SK-N-MC (cell line): ENCODE measurements at regions not wholly inside any gene's neighbourhood (a gene's known extent, or its start where the extent isn't known, plus 50 kb on each side); places are given as distances from the start of the nearest gene placed in this dataset.

Source experiments
- EZH2 ChIP-seq: fragments of 200-600 bp; sonication (generic); IDR thresholded peaks from one replicate; pipeline ENCODE4 v1.6.1; 2017; ENCODE audit warnings: antibody characterized with exemption
- FOXP2 ChIP-seq: optimal IDR thresholded peaks from 2 replicates; pipeline ENCODE3; 2011; ENCODE audit warnings: mild to moderate bottlenecking, moderate library complexity; ENCODE audit not compliant: insufficient read depth; ENCODE audit errors: extremely low read length, control extremely low read depth
- POLR2AphosphoS5 ChIP-seq: IDR thresholded peaks from 2 replicates; pipeline ENCODE4 v1.6.1; 2012; ENCODE audit warnings: mild to moderate bottlenecking, low read depth, low read length, borderline replicate concordance

DNA sequence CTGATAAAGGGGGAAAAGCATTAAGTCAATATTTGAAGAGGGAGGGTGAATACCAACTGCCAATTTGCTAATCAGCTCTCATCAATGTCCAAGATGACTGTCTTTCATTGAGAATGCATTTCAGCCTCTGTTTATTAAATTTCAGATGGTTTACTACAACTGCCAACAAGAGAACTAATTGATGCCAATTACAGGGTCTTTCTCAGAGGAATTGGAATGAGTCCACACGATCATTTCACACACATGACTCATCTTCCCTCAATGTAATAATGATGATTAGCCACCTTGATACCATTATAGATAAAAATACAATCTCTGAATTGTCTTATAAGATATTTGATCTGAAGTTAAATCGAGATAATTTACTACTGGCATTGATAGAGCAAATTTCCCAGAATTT, 1274.4 kb downstream of the ROBO2 start:
- TF ChIP-seq EZH2 = no peak
- TF ChIP-seq POLR2AphosphoS5 = no peak
- no peak for TF ChIP-seq FOXP2
